Stomach smooth muscle (tissue), 2 donors: ENCODE measurements at regions not wholly inside any gene's neighbourhood (a gene's known extent, or its start where the extent isn't known, plus 50 kb on each side); places are given as distances from the start of the nearest gene placed in this dataset.

Source experiments
- H3K27ac ChIP-seq: one replicate; pipeline ENCODE4 v1.7.0; 2013; ENCODE audit warnings: mild to moderate bottlenecking, low read length, inconsistent platforms
- H3K27me3 ChIP-seq, 2 donors: one replicate each; pipeline ENCODE4 v1.7.0; 2013; ENCODE audit warnings: low read length in 2 of 2; ENCODE audit not compliant: insufficient read depth in 2 of 2, control insufficient read depth in 1 of 2
- H3K36me3 ChIP-seq, 2 donors: one replicate each; pipeline ENCODE4 v1.7.0; 2013; ENCODE audit warnings: low read length in 2 of 2; ENCODE audit not compliant: control insufficient read depth in 2 of 2, insufficient read depth in 2 of 2
- H3K4me1 ChIP-seq: one replicate; pipeline ENCODE4 v1.7.0; 2013; ENCODE audit warnings: low read length; ENCODE audit not compliant: control insufficient read depth, insufficient read depth
- H3K4me3 ChIP-seq, 2 donors: one replicate each; pipeline ENCODE4 v1.7.0; 2013; ENCODE audit warnings: low read length in 2 of 2
- H3K9ac ChIP-seq, 2 donors: one replicate each; pipeline ENCODE4 v1.7.0; 2013; ENCODE audit warnings: low read length in 2 of 2, mild to moderate bottlenecking in 1 of 2
- H3K9me3 ChIP-seq, 2 donors: one replicate each; pipeline ENCODE4 v1.7.0; 2013; ENCODE audit warnings: low read length in 2 of 2; ENCODE audit not compliant: control insufficient read depth in 2 of 2
- donor health status: healthy.
- donor health status: Pancreatic carcinoma.

DNA sequence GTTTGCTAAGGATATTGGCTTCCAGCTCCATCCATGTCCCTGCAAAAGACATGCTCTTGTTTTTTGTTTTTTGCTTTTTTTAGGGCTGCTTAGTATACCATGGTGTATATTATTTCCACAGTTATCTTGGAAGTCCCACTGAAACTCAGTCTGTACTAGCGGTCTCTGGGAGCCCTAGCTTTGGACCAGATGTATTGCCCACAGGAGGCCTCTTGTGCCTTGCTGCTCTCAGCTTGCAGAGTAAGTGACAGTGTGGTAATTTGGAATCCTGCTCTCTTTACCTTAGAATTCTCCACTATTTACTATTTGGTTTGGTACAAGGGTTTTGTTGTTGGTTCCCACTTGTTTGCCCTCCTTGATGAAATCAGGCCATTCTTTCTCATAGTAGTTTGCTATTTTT is 1022.9 kb downstream of the LRFN5 start:
- Histone ChIP-seq H3K4me3 (no peak overlapping the region), H3K27me3 (no peaks in the 10 kb centered on the region), H3K9ac (no peak overlapping the region), H3K27ac (no peak overlapping the region), H3K9me3 (no peaks in the 10 kb centered on the region), H3K36me3 (no peaks in the 10 kb centered on the region), H3K4me1 (no peaks in the 10 kb centered on the region)

DNA sequence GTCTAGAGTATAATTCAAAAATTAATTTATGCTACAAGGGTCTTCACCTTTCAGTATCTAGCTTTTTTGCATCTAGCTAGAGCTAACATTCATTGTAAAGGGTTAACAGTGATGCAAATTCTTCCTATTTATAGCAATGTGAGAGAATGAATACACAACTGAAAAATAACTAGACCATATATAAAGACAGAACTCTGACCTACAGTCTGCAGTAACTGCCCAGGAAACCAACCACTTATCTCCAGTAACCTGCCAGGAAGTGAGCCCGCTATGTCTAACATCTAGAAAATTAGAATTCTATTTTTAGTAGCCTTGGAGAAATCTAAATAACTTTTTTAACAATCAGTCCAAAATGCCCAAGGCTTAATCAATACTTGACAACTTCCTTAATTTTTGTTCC is 1021.9 kb downstream of the LRFN5 start:
- Histone ChIP-seq H3K9me3 (no peaks in the 10 kb centered on the region), H3K4me1 (no peaks in the 10 kb centered on the region), H3K36me3 (no peaks in the 10 kb centered on the region), H3K4me3 (no peak overlapping the region), H3K27me3 (no peaks in the 10 kb centered on the region), H3K27ac (no peak overlapping the region), H3K9ac (no peak overlapping the region)

DNA sequence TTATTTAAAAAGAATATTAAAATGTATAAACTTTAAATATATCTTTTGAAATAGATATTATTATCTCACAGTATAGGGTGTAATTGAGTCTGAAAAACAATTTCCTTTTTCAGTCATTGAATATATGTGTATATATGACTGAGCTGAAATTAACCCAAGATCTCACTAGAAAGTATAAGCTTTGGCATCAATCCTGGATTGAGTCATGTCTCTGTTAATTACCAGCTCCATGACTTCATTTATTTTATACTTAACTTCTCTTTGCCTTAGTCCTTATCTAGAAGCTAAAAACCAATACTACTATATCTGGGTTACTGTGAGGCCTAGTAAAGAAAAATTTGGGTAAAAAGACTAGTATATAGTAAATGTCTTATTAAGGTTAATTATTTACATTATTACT is 1020.3 kb downstream of the LRFN5 start:
- H3K9ac ChIP-seq, result no peak overlapping the region
- no peaks in the 10 kb centered on the region for H3K27me3 ChIP-seq
- no peaks in the 10 kb centered on the region for H3K36me3 ChIP-seq
- H3K4me3 ChIP-seq, result no peak overlapping the region
- no peaks in the 10 kb centered on the region for H3K4me1 ChIP-seq
- H3K27ac ChIP-seq, result no peak overlapping the region
- H3K9me3 ChIP-seq, result no peaks in the 10 kb centered on the region

DNA sequence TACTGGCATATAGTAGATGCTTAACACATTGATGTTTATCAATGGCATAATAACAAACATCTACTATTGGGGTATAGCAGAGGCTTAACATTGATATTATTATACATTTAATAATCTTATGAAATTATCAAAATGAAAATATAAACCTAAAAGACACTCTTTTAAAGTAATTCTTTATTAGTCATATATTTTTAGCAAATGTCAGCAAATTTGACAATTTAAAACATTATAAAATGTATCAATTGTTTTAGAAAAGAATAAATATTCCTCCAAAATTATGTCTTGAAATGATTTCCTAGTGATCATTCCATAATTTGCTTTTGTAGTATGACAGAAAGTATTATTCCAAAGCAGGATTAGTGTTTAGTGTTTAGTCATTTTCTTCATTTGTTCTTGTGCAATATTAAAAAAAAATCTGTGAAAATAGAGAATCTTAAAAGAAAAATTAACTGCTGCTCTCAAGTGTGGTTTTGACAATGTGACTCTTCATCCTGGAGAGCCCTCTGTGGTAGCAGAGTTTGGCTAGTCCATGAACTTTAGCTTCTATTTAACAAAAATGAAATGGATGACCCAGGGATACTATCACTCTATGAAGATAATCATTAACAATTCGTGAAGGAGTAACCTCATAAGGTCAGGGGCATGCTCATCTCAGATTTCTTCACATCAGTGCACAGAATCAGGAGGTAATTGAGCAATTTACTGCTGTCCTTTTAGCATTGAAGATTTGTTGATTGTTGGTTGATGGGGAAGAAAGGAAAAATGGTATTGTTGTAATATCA is 1018.5 kb downstream of the LRFN5 start:
- Histone ChIP-seq H3K27me3 (no peaks in the 10 kb centered on the region), H3K27ac (no peak overlapping the region), H3K9me3 (no peaks in the 10 kb centered on the region), H3K9ac (no peak overlapping the region), H3K4me1 (no peaks in the 10 kb centered on the region), H3K36me3 (no peaks in the 10 kb centered on the region), H3K4me3 (no peak overlapping the region)

DNA sequence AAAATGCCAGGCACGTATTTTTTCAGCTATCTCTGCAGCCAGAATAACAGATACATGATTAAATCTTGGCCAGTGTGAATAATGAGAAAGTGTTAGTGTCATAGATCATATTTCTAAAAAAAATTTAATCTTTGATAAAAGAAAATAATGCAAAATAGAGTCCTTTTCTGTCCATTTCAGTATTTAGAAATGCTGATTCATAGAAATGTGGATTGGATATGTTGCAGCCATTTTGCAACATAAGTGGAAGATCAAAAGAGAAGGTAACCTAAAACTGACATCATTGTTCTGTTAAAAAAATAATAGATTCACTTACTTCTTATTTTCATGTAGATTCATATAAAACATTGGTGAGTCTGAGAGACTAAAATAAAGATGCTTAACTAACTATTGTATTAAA is 1010.3 kb downstream of the LRFN5 start:
- no peaks in the 10 kb centered on the region for H3K36me3 ChIP-seq
- no peaks in the 10 kb centered on the region for H3K9me3 ChIP-seq
- H3K27ac ChIP-seq, result no peak overlapping the region
- H3K9ac ChIP-seq, result no peak overlapping the region
- H3K4me3 ChIP-seq, result no peak overlapping the region
- no peaks in the 10 kb centered on the region for H3K27me3 ChIP-seq
- no peaks in the 10 kb centered on the region for H3K4me1 ChIP-seq

DNA sequence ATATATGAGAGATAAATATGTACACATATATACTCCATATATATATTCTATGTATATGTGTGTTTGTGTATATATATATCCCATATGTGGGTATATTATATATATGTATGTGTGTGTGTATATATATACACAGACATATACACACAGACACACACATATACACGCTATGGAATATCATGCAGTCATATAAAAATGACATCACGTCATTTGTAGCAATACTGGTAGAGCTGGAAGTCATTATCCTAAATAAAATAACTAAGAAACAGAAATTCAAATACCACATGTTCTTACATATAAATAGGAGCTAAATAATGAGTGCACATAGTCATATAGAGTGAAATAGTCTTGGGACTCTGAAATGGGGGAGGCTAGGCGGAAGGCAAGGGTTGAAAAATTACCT is 1000.2 kb downstream of the LRFN5 start:
- no peaks in the 10 kb centered on the region for H3K27me3 ChIP-seq
- H3K9ac ChIP-seq, result no peak overlapping the region
- H3K4me1 ChIP-seq, result no peaks in the 10 kb centered on the region
- no peak overlapping the region for H3K27ac ChIP-seq
- H3K36me3 ChIP-seq, result no peaks in the 10 kb centered on the region
- no peaks in the 10 kb centered on the region for H3K9me3 ChIP-seq
- H3K4me3 ChIP-seq, result no peak overlapping the region

DNA sequence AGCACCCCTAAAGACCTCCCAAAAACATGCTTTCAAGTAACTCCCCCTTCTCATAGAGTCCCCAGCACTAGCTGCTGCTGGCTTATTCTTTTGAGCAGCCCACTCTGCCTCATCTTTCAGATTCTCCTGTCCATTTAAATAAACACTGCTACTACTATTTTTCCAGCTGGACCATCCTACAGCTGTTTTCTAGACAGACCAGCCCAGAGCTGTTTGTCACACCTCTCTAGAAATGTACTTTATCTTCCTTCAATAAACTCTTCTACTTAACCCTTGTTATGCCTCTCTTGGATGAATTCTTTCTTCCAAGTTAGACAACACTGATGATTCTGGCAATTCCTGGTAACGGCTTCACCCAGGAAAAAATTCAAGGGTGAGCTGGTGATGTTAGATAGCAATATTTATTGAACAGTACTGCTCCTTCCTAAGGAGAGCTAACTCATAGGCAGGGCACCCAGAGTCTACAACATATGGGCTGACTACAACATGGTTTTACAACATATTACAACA is 995.7 kb downstream of the LRFN5 start:
- Histone ChIP-seq H3K36me3 (no peaks in the 10 kb centered on the region), H3K9me3 (no peaks in the 10 kb centered on the region), H3K9ac (no peak overlapping the region)

DNA sequence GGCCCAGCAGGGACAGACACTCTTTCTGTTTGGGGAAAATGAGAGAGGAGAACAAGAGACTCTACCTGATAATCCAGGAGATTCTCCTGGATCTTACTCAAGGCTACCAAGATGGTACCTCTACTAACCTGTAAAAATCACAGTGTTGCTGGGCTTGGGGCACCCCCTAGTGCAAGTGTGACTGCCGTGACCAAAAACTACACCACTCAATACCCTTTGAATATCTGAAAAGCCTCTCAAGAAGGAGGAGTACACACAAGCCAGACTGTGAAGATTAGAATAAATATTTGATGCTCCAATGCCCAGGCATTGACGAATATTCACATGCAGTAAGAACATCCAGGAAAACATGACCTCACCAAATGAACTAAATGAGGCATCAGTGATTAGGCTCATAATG is 965.4 kb downstream of the LRFN5 start:
- Histone ChIP-seq H3K27ac (no peak overlapping the region), H3K4me1 (no peaks in the 10 kb centered on the region), H3K27me3 (no peaks in the 10 kb centered on the region), H3K9ac (no peak overlapping the region), H3K36me3 (no peaks in the 10 kb centered on the region), H3K4me3 (no peak overlapping the region), H3K9me3 (peaks cover 0 to 3% of the 10 kb centered on the region in 2 donors)

More for the DNA sequence above, 995.7 kb downstream of the LRFN5 start:
- H3K4me1 ChIP-seq, result no peaks in the 10 kb centered on the region
- H3K4me3 ChIP-seq, result no peak overlapping the region
- H3K27me3 ChIP-seq, result no peaks in the 10 kb centered on the region
- no peak overlapping the region for H3K27ac ChIP-seq

DNA sequence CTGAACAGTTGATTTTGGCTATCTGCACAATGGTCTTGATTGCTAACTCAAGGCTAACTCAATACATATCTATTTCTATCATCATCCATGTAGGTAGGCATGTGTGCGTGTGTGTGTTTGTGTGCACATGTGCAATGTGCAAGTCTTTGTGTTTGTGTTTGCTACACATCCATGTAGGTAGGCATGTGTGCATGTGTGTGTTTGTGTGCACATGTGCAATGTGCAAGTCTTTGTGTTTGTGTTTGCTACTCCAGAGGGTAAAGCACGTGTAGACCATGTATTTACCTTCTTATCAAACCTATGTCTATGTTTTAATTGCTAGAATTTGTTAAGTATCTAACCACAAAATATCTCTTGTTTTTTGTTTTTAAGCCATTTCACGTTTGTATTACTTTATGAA is 962.6 kb downstream of the LRFN5 start:
- Histone ChIP-seq H3K27ac (no peak overlapping the region), H3K36me3 (no peaks in the 10 kb centered on the region)

DNA sequence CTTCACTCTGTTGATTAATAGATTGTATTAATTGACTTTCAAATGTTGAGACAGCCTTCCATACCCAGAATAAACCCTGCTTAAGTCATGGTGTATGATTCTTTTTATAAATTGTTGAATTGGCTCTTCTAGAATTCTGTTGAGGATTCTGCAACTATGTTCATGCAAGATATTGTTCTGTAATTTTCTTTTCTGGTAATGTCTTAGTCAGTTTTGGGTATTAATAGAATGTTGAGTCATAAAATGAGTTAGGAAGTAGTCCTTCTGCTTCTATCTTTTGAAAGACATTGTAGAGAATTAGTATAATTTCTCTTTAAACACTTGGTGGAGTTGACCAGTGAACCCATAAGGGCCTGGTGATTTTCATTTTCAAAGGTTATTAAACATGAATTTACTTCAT is 958.9 kb downstream of the LRFN5 start:
- no peak overlapping the region for H3K4me3 ChIP-seq
- no peaks in the 10 kb centered on the region for H3K27me3 ChIP-seq
- H3K4me1 ChIP-seq, result no peaks in the 10 kb centered on the region
- H3K36me3 ChIP-seq, result no peaks in the 10 kb centered on the region
- H3K9ac ChIP-seq, result no peak overlapping the region
- H3K9me3 ChIP-seq, result peaks cover 0 to 3% of the 10 kb centered on the region in 2 donors
- H3K27ac ChIP-seq, result no peak overlapping the region

More for the DNA sequence above, 962.6 kb downstream of the LRFN5 start:
- no peak overlapping the region for H3K9ac ChIP-seq
- H3K27me3 ChIP-seq, result no peaks in the 10 kb centered on the region
- no peaks in the 10 kb centered on the region for H3K4me1 ChIP-seq
- no peak overlapping the region for H3K4me3 ChIP-seq
- peaks cover 0 to 3% of the 10 kb centered on the region in 2 donors for H3K9me3 ChIP-seq

DNA sequence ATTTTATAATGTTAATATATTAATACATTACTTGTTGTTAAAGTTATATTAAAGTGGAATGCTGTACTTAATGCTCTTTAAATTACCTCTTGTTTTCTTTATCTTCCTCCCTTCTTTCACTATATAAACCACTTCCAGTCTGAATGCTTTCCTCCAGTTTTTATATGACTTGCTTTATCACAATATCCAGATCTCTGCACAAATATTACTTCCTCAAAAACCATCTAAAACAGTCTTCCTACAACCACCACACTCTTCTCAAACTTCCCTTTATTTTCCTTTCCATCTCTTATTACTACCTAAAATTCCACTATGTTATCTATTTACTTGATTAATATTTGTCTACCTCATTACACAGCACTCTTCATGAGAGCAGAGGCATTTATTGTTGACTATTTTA is 956.6 kb downstream of the LRFN5 start:
- no peaks in the 10 kb centered on the region for H3K9me3 ChIP-seq
- H3K4me1 ChIP-seq, result no peaks in the 10 kb centered on the region
- H3K9ac ChIP-seq, result no peak overlapping the region
- no peaks in the 10 kb centered on the region for H3K36me3 ChIP-seq
- no peaks in the 10 kb centered on the region for H3K27me3 ChIP-seq
- no peak overlapping the region for H3K27ac ChIP-seq
- H3K4me3 ChIP-seq, result no peak overlapping the region
